HS-5 (cell line): ENCODE measurements at regions not wholly inside any gene's neighbourhood (a gene's known extent, or its start where the extent isn't known, plus 50 kb on each side); places are given as distances from the start of the nearest gene placed in this dataset.

ENCODE experiments used
- DNase-seq: peaks from one replicate; pipeline ENCODE4 v3.0.0-alpha.2; 2012; ENCODE audit warnings: low read depth

DNA sequence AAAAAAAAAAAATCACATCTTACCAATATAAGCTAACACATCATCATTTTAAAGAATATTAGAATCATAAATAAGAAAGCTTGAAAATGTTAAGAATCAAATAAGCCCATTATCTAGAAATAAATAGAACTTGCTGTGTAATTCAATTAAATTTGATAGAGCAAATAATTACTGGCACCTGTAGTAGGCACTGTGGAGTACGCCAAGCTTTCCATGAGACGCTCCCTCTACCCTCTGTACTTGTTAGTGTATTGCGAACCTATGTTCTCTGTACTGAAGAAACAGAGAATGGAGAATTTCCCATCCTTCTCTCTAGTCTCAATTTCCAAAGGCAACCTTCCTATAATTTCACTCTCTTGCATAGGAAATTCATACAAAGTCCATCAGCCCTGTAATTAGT, 61.7 kb upstream of the HAND2 start:
- no peak for DNase-seq

DNA sequence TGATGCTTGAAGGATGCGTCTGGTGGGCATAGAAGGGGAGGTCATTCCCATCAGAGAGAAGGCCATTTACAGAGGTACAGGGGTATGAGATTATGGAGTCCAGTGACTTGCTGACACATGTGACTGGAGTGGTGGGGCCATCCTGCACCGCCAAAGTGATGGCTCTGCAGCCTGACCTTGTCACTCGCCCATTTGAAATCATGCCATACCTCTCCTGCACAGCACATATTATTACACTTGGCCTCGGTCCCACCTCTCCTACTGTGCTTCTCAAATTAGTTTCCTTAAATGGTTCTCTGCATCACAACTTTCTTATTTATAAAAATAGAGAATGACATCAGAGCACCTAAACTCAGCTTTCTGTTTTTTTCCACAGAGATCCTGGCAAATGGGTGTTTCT, 60.7 kb upstream of the HAND2 start:
- DNase-seq = no peak

GRCh38 chr4:173585876-173586572, 56.0 kb upstream of the HAND2 start:
- DNase-seq = no peak

DNA sequence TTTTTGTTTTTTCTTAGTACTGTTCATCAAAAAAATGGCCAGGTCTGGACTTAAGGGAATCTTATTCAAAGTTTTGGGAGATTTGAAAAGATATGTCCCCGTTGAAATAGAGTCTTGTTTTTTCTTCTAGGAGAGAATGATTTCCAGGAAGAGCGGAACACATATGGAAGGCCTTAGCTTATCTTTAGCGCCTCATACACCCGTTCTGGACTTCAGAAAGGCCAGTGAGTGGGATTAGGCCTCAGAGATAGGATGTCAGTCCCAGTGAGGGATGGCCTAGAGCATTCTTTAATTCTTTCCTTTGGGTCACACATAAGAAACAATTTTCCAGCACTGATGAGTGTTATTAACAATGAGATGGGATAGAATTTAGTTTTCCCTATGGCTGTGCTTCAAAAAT, 54.5 kb upstream of the HAND2 start:
- DNase-seq = no peak
